HG03558 (cell line): ENCODE measurements at regions not wholly inside any gene's neighbourhood (a gene's known extent, or its start where the extent isn't known, plus 50 kb on each side); places are given as distances from the start of the nearest gene placed in this dataset.

ENCODE experiments used
- ATAC-seq: cut with Tn5 transposase; IDR thresholded peaks from one replicate; pipeline ENCODE4 v1.9.1; 2021; ENCODE audit warnings: moderate number of reproducible peaks; ENCODE audit not compliant: unreplicated experiment; ENCODE audit errors: extremely low read depth

GRCh38 chr9:100927763-100928162 is 100.8 kb upstream of the PLPPR1 start:
- no peak for ATAC-seq

- no peak for ATAC-seq
Observed at GRCh38 chr9:100933656-100934055, 94.9 kb upstream of the PLPPR1 start.

- ATAC-seq, result no peak
Observed at GRCh38 chr9:100937382-100937781, 91.1 kb upstream of the PLPPR1 start.

- no peak for ATAC-seq
Observed at GRCh38 chr9:100938507-100938906, 90.0 kb upstream of the PLPPR1 start.

GRCh38 chr9:100939636-100940035 is 88.9 kb upstream of the PLPPR1 start:
- no peak for ATAC-seq

- ATAC-seq, result no peak
Observed at GRCh38 chr9:100959226-100959625, 69.3 kb upstream of the PLPPR1 start.
